ENCODE measurements at regions not wholly inside any gene's neighbourhood (a gene's known extent, or its start where the extent isn't known, plus 50 kb on each side); places are given as distances from the start of the nearest gene placed in this dataset.

DNA sequence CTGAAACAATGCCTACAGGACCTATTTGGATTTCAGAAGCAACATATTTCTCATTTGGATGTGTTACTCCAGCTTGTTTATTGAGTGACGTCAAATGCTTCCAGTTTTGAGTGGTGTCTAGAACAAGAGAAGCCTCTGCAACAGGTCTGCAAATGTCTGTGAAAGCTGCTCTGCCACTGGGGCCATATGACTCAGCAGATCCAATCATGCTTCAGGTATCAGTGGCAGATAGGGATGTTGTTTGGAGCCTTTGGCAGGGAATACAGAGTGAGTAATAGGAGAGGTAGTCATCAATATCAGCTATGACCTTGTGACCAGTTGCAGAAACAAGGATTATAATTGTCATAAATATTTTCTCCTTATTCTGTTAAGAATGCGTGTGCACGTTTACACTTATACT, 141.1 kb upstream of the ZXDA start:
- no peak for DNase-seq (ENCODE audit: low spot score)
- TF ChIP-seq, protein P1, sequence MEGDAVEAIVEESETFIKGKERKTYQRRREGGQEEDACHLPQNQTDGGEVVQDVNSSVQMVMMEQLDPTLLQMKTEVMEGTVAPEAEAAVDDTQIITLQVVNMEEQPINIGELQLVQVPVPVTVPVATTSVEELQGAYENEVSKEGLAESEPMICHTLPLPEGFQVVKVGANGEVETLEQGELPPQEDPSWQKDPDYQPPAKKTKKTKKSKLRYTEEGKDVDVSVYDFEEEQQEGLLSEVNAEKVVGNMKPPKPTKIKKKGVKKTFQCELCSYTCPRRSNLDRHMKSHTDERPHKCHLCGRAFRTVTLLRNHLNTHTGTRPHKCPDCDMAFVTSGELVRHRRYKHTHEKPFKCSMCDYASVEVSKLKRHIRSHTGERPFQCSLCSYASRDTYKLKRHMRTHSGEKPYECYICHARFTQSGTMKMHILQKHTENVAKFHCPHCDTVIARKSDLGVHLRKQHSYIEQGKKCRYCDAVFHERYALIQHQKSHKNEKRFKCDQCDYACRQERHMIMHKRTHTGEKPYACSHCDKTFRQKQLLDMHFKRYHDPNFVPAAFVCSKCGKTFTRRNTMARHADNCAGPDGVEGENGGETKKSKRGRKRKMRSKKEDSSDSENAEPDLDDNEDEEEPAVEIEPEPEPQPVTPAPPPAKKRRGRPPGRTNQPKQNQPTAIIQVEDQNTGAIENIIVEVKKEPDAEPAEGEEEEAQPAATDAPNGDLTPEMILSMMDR (IDR thresholded peaks at IDR 0.05; ENCODE audit: borderline replicate concordance, control extremely low read depth, extremely low read depth, insufficient read depth, missing control alignments) = no peak

DNA sequence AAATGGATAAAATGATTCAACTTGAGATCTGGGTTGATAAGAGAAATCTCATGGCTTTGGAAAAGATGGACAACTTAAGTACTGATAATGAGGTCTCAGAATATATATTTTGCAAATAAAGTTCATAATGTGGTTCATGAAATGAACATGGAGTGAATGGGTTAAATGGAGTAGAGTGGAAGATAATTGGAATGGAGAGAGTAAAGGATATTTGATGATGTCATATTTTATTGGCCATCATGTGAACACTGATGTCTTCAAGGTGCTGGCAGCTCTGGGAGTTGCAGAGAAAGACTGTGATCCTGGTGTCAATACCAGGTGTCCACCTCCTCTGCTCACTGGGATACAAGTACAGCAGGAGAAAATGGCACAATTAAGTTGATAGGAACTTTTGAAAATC, 133.9 kb upstream of the ZXDA start:
- TF ChIP-seq, protein P1 (IDR thresholded peaks at IDR 0.05; ENCODE audit: borderline replicate concordance, control extremely low read depth, extremely low read depth, insufficient read depth, missing control alignments) = no peak
- in situ Hi-C loops (cut with MboI; ENCODE audit: low sequenced_read_pairs, unreplicated experiment) = no loop called here
- DNase-seq (ENCODE audit: low spot score) = no peak

More for the DNA sequence above, 141.1 kb upstream of the ZXDA start:
- in situ Hi-C loops (cut with MboI; ENCODE audit: low sequenced_read_pairs, unreplicated experiment) = no loop called here

DNA sequence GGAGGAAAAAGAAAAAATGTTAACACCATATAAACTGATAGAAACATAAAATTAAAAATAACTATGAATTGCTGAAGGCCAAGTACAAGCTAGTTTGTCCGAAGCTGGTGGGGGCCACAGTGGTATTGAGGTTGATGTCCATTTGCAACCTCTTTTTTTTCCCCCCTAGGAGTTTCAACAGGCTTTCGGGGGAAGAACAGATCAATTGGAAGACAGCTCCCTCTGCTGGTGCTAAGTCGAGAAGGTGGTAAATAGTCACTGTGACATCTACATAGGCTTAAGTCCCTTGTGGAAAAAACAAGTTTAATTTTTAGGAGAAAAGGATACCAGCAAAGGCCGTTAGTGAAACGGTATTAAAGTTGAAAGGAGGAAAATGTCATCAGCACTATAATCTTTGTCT, 115.7 kb upstream of the ZXDA start:
- TF ChIP-seq, protein P1 (IDR thresholded peaks at IDR 0.05; ENCODE audit: borderline replicate concordance, control extremely low read depth, extremely low read depth, insufficient read depth, missing control alignments) = peak; percentile 52
- in situ Hi-C loops (cut with MboI; ENCODE audit: low sequenced_read_pairs, unreplicated experiment) = no loop called here
- peak; percentile 14 for DNase-seq (ENCODE audit: low spot score)

DNA sequence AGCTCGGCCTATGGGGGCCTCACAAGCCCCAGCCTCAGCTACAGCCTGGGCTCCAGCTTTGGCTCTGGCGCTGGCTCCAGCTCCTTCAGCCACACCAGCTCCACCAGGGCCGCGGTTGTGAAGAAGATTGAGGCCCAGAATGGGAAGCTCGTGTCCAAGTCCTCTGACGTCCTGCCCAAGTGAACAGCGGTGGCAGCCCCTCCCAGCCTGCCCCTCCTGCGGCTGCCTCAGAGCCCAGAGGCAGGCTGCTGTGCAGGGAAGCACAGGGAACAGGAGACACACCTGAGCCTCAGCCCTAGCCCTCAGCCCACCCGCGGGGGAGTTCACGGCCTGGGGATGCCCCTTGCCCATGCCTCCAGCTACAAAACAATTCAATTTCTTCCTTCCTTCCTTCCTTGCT, 75.7 kb upstream of the ZXDA start:
- in situ Hi-C loops (cut with MboI; ENCODE audit: low sequenced_read_pairs, unreplicated experiment) = no loop called here
- TF ChIP-seq, protein P1 (IDR thresholded peaks at IDR 0.05; ENCODE audit: borderline replicate concordance, control extremely low read depth, extremely low read depth, insufficient read depth, missing control alignments) = no peak

DNA sequence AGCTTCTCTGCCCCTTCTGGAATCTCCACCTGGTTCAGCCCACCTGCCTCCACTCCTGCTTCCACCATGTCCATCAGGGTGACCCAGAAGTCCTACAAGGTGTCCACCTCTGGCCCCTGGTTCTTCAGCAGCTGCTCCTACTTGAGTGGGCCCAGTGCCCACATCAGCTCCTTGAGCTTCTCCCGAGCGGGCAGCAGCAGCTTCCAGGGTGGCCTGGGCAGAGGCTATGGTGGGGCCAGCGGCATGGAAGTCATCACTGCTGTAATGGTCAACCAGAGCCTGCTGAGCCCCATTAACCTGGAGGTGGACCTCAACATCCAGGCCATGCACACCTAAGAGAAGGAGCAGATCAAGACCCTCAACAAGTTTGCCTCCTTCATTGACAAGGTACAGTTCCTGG, 74.4 kb upstream of the ZXDA start:
- no peak for DNase-seq (ENCODE audit: low spot score)
- in situ Hi-C loops (cut with MboI; ENCODE audit: low sequenced_read_pairs, unreplicated experiment) = no loop called here
- TF ChIP-seq, protein P1 (IDR thresholded peaks at IDR 0.05; ENCODE audit: borderline replicate concordance, control extremely low read depth, extremely low read depth, insufficient read depth, missing control alignments) = no peak

More for the DNA sequence above, 75.7 kb upstream of the ZXDA start:
- no peak for DNase-seq (ENCODE audit: low spot score)

DNA sequence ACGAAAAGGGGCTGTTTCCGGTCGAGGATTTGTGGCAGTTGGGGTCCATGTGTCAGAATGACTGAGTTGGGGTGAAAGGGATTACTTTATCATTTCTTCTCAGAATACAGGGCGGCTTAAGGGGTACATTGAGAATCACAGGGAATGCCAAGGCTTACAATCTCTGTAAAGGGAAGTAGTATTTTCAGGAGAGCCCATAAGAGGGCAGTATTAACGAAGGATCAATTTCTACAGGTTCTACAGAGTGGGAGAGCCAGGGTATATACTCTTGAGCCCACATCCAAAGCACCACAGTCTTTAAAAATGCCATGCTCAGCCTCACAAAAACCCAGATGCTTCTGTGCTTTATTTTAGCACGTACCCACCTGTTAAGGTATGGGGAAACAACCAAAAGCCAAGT, 67.7 kb upstream of the ZXDA start:
- no peak for DNase-seq (ENCODE audit: low spot score)
- TF ChIP-seq, protein P1 (IDR thresholded peaks at IDR 0.05; ENCODE audit: borderline replicate concordance, control extremely low read depth, extremely low read depth, insufficient read depth, missing control alignments) = no peak
- in situ Hi-C loops (cut with MboI; ENCODE audit: low sequenced_read_pairs, unreplicated experiment) = no loop called here

DNA sequence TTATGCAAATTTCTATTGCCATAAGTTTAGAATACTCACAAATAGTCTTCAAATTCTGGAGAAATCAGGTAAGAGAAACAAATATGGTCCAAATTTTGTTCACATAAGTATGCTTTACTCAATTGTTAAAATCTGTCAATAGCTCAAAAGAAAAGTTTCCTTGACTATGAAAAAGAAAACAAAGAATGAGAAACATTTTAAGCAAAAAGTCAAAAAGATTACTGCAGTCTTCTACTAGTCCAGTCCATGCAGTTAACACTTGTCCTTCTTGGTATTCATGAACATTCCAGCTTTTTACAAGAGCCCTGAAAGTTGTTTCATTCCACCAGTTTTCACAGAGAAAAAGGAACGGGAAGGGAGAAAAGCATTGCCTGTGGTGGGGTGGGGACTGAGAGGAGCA, 54.7 kb upstream of the ZXDA start:
- in situ Hi-C loops (cut with MboI; ENCODE audit: low sequenced_read_pairs, unreplicated experiment) = no loop called here
- DNase-seq (ENCODE audit: low spot score) = no peak
- TF ChIP-seq, protein P1 (IDR thresholded peaks at IDR 0.05; ENCODE audit: borderline replicate concordance, control extremely low read depth, extremely low read depth, insufficient read depth, missing control alignments) = no peak

Data from GM13976 (cell line).